HG03196 (cell line): ENCODE measurements at regions not wholly inside any gene's neighbourhood (a gene's known extent, or its start where the extent isn't known, plus 50 kb on each side); places are given as distances from the start of the nearest gene placed in this dataset.

Experiments
- ATAC-seq: cut with Tn5 transposase; IDR thresholded peaks from one replicate; pipeline ENCODE4 v1.9.1; 2021; ENCODE audit not compliant: unreplicated experiment

DNA sequence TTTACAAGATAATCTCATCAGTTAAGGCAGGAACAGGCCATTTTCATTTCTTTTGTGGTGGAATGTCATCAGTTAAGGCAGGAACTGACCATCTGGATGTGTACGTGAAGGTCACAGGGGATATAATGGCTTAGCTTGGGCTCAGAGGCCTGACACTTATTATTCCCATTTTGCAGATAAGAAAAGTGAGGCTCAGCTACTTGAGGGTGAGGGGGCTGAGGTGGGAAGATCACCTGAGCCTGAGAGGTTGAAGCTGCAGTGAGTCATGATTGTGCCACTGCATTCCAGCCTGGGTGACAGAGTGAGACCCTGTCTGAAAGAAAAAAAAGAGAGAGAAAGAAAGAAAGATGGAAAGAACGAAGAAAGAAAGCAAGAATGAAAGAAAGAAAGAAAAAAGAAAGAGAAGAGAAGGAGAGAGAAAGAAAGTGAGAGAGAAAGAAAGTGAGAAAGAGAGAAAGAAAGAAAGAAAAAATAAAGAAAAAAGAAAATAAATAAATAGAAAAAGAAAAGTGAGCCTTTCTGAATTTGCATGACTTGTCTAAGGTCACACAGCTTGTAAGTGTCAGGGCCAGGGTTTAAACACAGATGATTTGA, 142.0 kb downstream of the TMEM30B start:
- ATAC-seq, result no peak

DNA sequence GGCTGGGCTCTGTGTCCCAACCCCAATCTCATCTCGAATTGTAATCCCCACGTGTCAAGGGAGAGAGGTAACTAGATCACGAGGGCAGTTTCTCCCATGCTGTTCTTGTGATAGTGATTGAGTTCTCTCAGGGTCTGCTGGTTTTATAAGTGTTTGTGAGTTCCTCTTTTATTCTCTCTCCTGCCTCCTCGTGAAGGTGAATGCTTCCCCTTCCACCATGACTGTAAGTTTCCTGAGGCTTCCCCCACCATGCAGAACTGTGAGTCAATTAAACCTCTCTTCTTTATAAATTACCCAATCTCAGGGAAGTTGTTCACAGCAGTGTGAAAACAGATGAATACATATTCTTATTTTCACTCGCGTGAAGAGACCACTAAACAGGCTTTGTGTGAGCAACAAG, 148.2 kb downstream of the TMEM30B start:
- no peak for ATAC-seq

GRCh38 chr14:61132336-61132735, 148.8 kb downstream of the TMEM30B start:
- no peak for ATAC-seq

GRCh38 chr14:61130512-61131260, 149.6 kb downstream of the SLC38A6 start:
- ATAC-seq, result no peak

- no peak for ATAC-seq
Measured at GRCh38 chr14:61129168-61129745, 148.2 kb downstream of the SLC38A6 start.

DNA sequence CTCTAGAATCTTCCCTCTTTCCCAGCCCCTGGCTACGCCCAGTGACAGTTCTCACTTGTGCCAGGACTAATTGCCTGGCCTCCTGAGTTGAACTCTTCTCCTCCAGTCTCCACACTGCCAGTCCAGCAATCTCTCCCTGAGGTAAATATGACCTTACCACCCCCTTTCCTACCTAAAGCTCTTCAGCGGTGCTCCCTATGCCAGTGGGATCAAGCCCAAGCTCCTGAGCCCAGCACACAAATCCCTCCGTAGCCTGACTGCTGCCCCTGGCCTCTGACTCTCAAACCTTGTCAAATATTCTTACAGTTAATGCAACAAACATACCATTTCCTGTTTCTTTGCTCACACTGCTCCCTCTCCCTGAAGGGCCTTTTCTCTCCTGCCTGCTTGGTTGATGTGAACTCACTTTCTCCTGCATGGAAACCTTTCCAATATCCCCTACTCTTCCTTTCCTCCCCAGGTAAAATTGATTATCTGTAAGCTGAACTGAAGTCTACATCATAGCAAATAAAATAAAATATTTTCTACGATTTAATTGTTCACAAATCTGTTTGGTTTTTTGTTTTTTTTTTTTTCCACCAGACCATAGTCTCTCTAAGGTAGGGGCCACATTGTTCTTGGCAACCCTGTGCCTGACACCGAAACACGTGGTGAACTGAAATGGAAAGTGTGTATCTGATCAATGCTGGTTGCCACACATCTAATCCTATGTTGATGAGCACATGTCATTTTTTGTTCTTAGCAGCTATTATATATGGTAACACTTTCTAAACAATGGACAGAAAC, 147.5 kb downstream of the SLC38A6 start:
- ATAC-seq, result no peak

GRCh38 chr14:61126603-61127498, 145.8 kb downstream of the SLC38A6 start:
- no peak for ATAC-seq

DNA sequence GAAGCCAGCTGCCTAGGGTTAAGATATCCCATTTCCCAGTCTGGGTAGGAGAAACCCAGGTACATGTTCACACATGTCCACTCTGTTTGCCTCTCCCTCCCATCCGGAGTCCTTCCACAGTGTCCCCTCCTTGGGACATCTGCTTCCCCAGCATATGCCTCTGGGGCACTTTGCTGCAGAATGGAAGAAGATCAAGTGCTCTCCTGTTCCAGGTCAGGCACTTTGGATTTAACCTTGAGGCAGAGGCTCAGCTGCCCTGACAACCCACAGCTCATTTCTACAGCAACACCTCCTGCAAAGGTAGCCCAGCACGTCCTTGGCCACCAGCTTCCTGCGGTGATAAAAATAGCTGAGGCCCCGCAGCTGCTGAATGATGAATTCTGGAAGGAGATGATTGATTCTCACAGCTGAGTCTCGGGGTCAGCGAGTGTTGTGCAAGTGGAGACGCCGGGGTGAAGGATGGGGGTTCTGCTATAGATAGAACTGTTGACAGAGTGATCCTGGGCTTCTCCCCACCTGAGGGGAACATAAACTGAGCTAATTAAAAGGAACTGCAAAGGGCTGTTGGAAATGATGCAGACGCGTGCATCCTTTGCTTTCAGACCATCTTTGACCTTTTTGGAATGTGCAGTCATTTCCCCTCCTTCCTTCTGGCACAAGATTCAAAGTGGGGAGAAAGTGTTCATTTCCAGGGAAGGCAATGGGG, 145.0 kb downstream of the SLC38A6 start:
- no peak for ATAC-seq

- ATAC-seq, result no peak
Measured at GRCh38 chr14:61125041-61125866, 144.2 kb downstream of the SLC38A6 start.

DNA sequence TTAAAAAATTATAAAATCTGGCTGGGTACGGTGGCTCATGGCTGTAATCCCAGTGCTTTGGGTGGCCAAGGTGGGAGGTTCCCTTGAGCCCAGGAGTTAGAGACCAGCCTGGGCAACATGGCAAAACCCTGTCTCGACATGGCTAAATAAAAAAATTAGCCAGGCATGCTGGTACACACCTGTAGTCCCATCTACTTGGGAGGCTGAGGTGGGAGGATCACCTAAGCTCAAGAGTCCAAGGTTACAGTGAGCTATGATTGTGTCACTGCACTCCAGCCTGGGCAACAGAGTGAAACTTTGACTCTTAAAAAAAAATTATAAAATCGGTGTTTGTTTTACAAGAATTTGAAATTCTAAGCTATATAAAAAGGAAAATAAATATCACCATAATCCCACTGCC, 141.8 kb downstream of the SLC38A6 start:
- ATAC-seq, result no peak

- no peak for ATAC-seq
Measured at GRCh38 chr14:61121355-61121787, 140.3 kb downstream of the SLC38A6 start.

GRCh38 chr14:61120576-61120975, 139.5 kb downstream of the SLC38A6 start:
- ATAC-seq, result no peak

GRCh38 chr14:61119006-61119405, 138.0 kb downstream of the SLC38A6 start:
- ATAC-seq, result no peak

GRCh38 chr14:61116369-61116768, 135.3 kb downstream of the SLC38A6 start:
- no peak for ATAC-seq

DNA sequence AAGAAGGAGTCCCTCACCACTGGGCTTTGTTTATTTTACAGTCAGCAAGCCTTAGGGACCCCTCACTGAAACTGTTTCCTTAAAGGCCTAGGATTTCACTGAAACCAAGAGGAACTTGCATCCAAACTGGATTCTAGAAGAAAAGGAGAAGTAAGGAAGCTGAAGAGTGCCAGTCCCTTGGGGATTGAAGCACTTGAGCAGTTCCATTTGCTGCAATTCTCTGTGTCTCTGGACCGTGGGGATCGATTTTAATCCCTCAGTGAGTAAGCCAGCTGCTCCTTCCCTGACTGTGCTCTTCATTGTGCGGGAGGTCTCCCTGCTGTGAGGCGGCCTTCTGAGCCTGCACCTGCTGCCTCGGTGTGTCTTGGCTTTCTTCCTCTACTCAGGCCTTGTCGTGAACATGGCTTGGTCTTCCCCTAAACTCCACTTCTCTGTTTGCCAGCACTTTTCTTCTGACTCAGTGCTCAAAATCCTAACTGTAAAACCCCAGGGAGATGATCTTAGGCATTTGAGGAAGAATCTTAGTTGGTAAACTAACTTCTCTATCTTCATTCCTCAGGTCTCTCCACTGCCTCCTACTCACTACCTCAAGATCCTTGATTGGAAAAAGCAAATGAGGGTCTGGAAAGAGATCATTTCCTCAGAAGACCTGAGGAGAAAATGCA, 132.6 kb downstream of the SLC38A6 start:
- no peak for ATAC-seq

DNA sequence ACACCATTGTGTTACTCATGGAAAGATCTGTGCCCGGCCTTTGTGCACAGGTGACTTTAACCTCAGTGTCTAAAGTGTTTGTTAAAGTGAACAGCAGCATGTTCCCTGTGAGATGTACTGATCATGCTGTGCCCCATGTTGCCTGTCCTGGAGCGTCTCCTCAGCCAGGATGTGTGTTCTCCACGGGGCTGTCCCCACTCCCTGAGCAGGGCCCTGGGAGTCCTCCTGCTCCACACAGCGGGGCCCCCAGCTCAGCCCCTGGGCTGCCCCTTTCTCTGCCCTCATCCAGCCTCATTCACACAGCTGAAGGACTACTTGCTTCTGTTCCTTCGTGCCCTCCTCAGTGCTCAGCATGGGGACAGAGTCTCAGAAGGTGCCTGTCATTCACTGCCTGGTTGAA, 131.5 kb downstream of the SLC38A6 start:
- no peak for ATAC-seq

- ATAC-seq, result no peak
Measured at GRCh38 chr14:61111731-61112130, 130.7 kb downstream of the SLC38A6 start.

DNA sequence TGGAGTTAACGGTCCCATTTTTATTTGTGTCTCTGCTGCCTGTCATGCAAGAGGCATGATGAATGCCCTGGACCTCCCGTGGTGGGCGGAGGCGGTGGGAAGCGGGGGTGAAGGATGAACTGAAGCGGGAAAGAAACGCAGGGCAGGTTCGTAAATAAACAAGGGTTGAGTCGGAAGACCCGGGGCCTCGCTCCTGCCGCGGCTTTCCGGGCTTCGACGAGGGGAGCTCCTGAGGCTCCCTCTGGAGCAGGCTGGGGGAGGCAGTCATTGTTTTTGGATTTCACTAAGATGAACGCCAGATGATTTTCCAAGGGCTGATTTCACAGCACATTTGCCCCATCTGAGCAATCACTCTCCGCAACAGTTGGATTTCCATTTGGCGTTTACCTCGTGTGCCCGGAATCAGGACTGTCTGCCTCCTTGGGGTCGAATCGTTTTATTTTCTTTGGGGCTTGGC, 130.2 kb downstream of the SLC38A6 start:
- no peak for ATAC-seq
